HG03565 (cell line): ENCODE measurements at regions not wholly inside any gene's neighbourhood (a gene's known extent, or its start where the extent isn't known, plus 50 kb on each side); places are given as distances from the start of the nearest gene placed in this dataset.
"Not testable (repeated sequence)": the region's sequence is repeated elsewhere in the genome, so short reads cannot be mapped to it uniquely, and the experiment has no call there.

Source experiments
- ATAC-seq: cut with Tn5 transposase; IDR thresholded peaks from one replicate; pipeline ENCODE4 v1.9.1; 2021; ENCODE audit warnings: mild to moderate bottlenecking, moderate library complexity; ENCODE audit not compliant: unreplicated experiment

- ATAC-seq: not testable (repeated sequence)
These were observed 51.5 kb downstream of the PPIAL4A start for GRCh38 chr1:120941066-120941465.

GRCh38 chr1:120941836-120942217 is 52.3 kb downstream of the PPIAL4A start:
- not testable (repeated sequence) for ATAC-seq

GRCh38 chr1:120942218-120942944 is 52.8 kb downstream of the PPIAL4A start:
- ATAC-seq: peak; percentile 74

GRCh38 chr1:120942945-120943319 is 53.4 kb downstream of the PPIAL4A start:
- not testable (repeated sequence) for ATAC-seq

- not testable (repeated sequence) for ATAC-seq
These were observed 55.1 kb downstream of the PPIAL4A start for GRCh38 chr1:120944691-120945090.

GRCh38 chr1:120945122-120945521 is 55.6 kb downstream of the PPIAL4A start:
- ATAC-seq: not testable (repeated sequence)

GRCh38 chr1:120947114-120947513 is 57.5 kb downstream of the PPIAL4A start:
- not testable (repeated sequence) for ATAC-seq

GRCh38 chr1:120949724-120950123 is 60.2 kb downstream of the PPIAL4A start:
- not testable (repeated sequence) for ATAC-seq

- not testable (repeated sequence) for ATAC-seq
These were observed 61.1 kb downstream of the PPIAL4A start for GRCh38 chr1:120950633-120951032.

- not testable (repeated sequence) for ATAC-seq
These were observed 61.5 kb downstream of the PPIAL4A start for GRCh38 chr1:120951100-120951499.

- ATAC-seq: not testable (repeated sequence)
These were observed 62.8 kb downstream of the PPIAL4A start for GRCh38 chr1:120952207-120952870.

- not testable (repeated sequence) for ATAC-seq
These were observed 63.3 kb downstream of the PPIAL4A start for GRCh38 chr1:120952871-120953265.

GRCh38 chr1:120954736-120955135 is 65.2 kb downstream of the PPIAL4A start:
- no peak for ATAC-seq

GRCh38 chr1:120955961-120956360 is 66.4 kb downstream of the PPIAL4A start:
- ATAC-seq: not testable (repeated sequence)

- ATAC-seq: not testable (repeated sequence)
These were observed 76.4 kb downstream of the PPIAL4A start for GRCh38 chr1:120966018-120966417.

- ATAC-seq: not testable (repeated sequence)
These were observed 83.3 kb downstream of the PPIAL4A start for GRCh38 chr1:120972863-120973262.

- not testable (repeated sequence) for ATAC-seq
These were observed 84.3 kb downstream of the PPIAL4A start for GRCh38 chr1:120973836-120974235.

GRCh38 chr1:120977279-120977678 is 87.7 kb downstream of the PPIAL4A start:
- not testable (repeated sequence) for ATAC-seq

GRCh38 chr1:120981489-120982094 is 92.0 kb downstream of the PPIAL4A start:
- not testable (repeated sequence) for ATAC-seq

- ATAC-seq: not testable (repeated sequence)
These were observed 105.0 kb downstream of the PPIAL4A start for GRCh38 chr1:120994614-120995013.

- ATAC-seq: peak; percentile 46
These were observed 105.5 kb downstream of the PPIAL4A start for GRCh38 chr1:120995025-120995424.
